ENCODE measurements at regions not wholly inside any gene's neighbourhood (a gene's known extent, or its start where the extent isn't known, plus 50 kb on each side); places are given as distances from the start of the nearest gene placed in this dataset.

GRCh38 chr20:60963146-60963545 is 288.9 kb upstream of the CDH4 start:
- 44 to 90% methylated on average over 2 of the region's 3 CpGs for WGBS, 2 experiments (ENCODE audit: insufficient coverage in 1 of 2, insufficient read length in 1 of 2)
- no peak overlapping the region for H3K4me3 Mint-ChIP-seq

GRCh38 chr20:60964911-60965310 is 287.1 kb upstream of the CDH4 start:
- Mint-ChIP-seq H3K4me3 (no peak overlapping the region), H3K27ac (no peak overlapping the region), H3K27me3 (ENCODE audit: insufficient read depth) (peaks cover 44% of the 10 kb centered on the region), H3K4me1 (peaks cover 10% of the 10 kb centered on the region), H3K9me3 (no peaks in the 10 kb centered on the region), H3K36me3 (ENCODE audit: low read depth) (no peaks in the 10 kb centered on the region)
- no peak for TF ChIP-seq CTCF (conservative IDR thresholded peaks at IDR 0.05)
- DNase-seq, result no peak
- Histone ChIP-seq H3K9ac (ENCODE audit: extremely low read depth, low read length, poor library complexity, severe bottlenecking) (no peak overlapping the region), H3K4me3 (ENCODE audit: low read length) (no peak overlapping the region), H3K36me3 (ENCODE audit: control insufficient read depth, insufficient read depth, low read length) (no peaks in the 10 kb centered on the region), H3K27me3 (ENCODE audit: control insufficient read depth, insufficient read depth, low read length, poor library complexity, severe bottlenecking) (no peaks in the 10 kb centered on the region), H3K27ac (ENCODE audit: low read depth, low read length) (no peak overlapping the region), H3K9me3 (ENCODE audit: control insufficient read depth, low read length) (no peaks in the 10 kb centered on the region), H3K4me1 (ENCODE audit: control insufficient read depth, insufficient read depth, low read length) (peaks cover 2% of the 10 kb centered on the region)
- 94 to 100% methylated on average over 4 of the region's 4 CpGs for WGBS, 2 experiments (ENCODE audit: insufficient coverage in 1 of 2, insufficient read length in 1 of 2)

More at GRCh38 chr20:60963146-60963545, 288.9 kb upstream of the CDH4 start:
- Histone ChIP-seq H3K4me1 (ENCODE audit: control insufficient read depth, insufficient read depth, low read length) (peaks cover 2% of the 10 kb centered on the region), H3K27ac (ENCODE audit: low read depth, low read length) (no peak overlapping the region), H3K36me3 (ENCODE audit: control insufficient read depth, insufficient read depth, low read length) (no peaks in the 10 kb centered on the region), H3K27me3 (ENCODE audit: control insufficient read depth, insufficient read depth, low read length, poor library complexity, severe bottlenecking) (no peaks in the 10 kb centered on the region), H3K4me3 (ENCODE audit: low read length) (no peak overlapping the region), H3K9ac (ENCODE audit: extremely low read depth, low read length, poor library complexity, severe bottlenecking) (no peak overlapping the region), H3K9me3 (ENCODE audit: control insufficient read depth, low read length) (no peaks in the 10 kb centered on the region)
- H3K27ac Mint-ChIP-seq, result no peak overlapping the region
- H3K36me3 Mint-ChIP-seq (ENCODE audit: low read depth), result no peaks in the 10 kb centered on the region
- TF ChIP-seq CTCF (conservative IDR thresholded peaks at IDR 0.05), result no peak
- H3K27me3 Mint-ChIP-seq (ENCODE audit: insufficient read depth), result peaks cover 50% of the 10 kb centered on the region
- peaks cover 10% of the 10 kb centered on the region for H3K4me1 Mint-ChIP-seq
- no peak for DNase-seq
- H3K9me3 Mint-ChIP-seq, result no peaks in the 10 kb centered on the region

DNA sequence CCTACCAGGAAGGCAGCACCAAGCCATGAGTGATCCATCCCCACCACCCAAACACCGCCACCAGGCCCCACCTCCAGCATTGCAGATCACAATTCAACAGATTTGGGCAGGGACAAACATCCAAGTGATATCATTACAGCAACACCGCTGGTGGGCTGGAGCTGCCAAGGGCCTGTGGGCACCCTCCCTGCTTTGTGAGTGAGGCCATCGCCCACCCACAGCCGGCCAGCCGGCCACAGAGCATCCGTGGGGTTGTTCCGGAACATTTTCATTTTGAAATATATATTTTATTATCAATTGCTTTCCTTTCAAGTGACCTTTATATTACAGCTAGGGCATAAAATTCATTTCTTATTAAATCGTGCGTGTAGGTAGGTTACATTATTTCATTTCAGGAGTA is 286.0 kb upstream of the CDH4 start:
- H3K27me3 Mint-ChIP-seq (ENCODE audit: insufficient read depth), result peaks cover 35% of the 10 kb centered on the region
- no peaks in the 10 kb centered on the region for H3K9me3 ChIP-seq (ENCODE audit: control insufficient read depth, low read length)
- peaks cover 2% of the 10 kb centered on the region for H3K4me1 ChIP-seq (ENCODE audit: control insufficient read depth, insufficient read depth, low read length)
- no peak for TF ChIP-seq CTCF (conservative IDR thresholded peaks at IDR 0.05)
- no peaks in the 10 kb centered on the region for H3K9me3 Mint-ChIP-seq
- H3K36me3 ChIP-seq (ENCODE audit: control insufficient read depth, insufficient read depth, low read length), result no peaks in the 10 kb centered on the region
- no peak overlapping the region for H3K9ac ChIP-seq (ENCODE audit: extremely low read depth, low read length, poor library complexity, severe bottlenecking)
- no peak overlapping the region for H3K4me3 Mint-ChIP-seq
- H3K27ac Mint-ChIP-seq, result no peak overlapping the region
- peak; percentile 8 for DNase-seq
- H3K36me3 Mint-ChIP-seq (ENCODE audit: low read depth), result no peaks in the 10 kb centered on the region
- H3K27ac ChIP-seq (ENCODE audit: low read depth, low read length), result no peak overlapping the region
- H3K4me1 Mint-ChIP-seq, result peaks cover 10% of the 10 kb centered on the region
- no peaks in the 10 kb centered on the region for H3K27me3 ChIP-seq (ENCODE audit: control insufficient read depth, insufficient read depth, low read length, poor library complexity, severe bottlenecking)
- H3K4me3 ChIP-seq (ENCODE audit: low read length), result no peak overlapping the region
- 44 to 85% methylated on average over 2 to 9 of the region's 9 CpGs for WGBS, 2 experiments (ENCODE audit: insufficient coverage in 1 of 2, insufficient read length in 1 of 2)

Measured in endodermal cell (in vitro differentiated cells).